ENCODE measurements at regions not wholly inside any gene's neighbourhood (a gene's known extent, or its start where the extent isn't known, plus 50 kb on each side); places are given as distances from the start of the nearest gene placed in this dataset.

DNA sequence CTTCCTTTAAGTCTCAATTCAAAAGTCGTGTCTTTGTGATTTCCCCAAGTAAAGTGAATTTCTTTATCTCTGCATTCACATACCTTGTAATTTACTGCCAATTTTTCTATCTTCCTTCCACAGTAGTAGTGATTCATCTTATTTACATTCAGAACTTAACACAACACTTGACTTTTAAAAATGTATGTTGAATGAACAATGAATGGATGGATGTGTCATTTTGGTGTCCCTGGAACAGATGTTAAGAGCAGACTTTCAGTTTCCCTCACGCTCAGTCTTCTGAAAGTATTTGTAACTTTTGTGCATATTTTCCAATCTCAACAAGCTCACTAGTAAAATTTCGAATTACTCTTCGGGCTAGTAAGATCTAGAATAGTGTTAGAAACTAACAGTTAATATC lies 352.0 kb downstream of the HHIPL2 start:
- DNase-seq, result no peak
- Histone ChIP-seq H3K27me3 (replicated peaks in 1 of 7) (no peaks in the 10 kb centered on the region), H3K36me3 (no peaks in the 10 kb centered on the region), H3K4me3 (no peak overlapping the region), H3K4me1 (no peaks in the 10 kb centered on the region), H3K9me3 (peaks cover 0 to 8% (median 0%) of the 10 kb centered on the region in 8 donors), H3K27ac (no peak overlapping the region)
- intact Hi-C loops (cut with DNase I; ENCODE audit: low total_unique reads), result no loop called here
- 73 to 89% (median 81%) methylated on average over 4 of the region's 4 CpGs for whole genome bisulfite sequencing, 5 donors
- TF ChIP-seq POLR2A (IDR thresholded peaks at IDR 0.05), result no peak

DNA sequence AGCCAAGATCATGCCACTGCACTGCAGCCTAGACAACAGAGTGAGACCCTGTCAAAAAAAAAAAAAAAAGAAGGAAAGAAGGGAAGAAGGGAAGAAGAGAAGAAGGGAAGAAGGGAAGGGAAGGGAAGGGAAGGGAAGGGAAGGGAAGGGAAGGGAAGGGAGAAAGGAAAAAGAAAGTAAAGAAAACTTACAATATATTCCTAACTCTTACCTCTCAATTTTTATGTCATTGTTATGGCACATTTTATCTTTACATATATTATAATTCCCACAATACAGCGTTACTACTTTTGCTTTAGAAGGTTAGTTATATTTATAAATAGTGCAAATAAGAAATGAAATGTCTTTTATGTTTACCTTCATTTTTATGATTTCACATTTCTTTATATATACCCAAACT lies 358.7 kb downstream of the HHIPL2 start:
- peaks cover 0 to 11% (median 0%) of the 10 kb centered on the region in 8 donors for H3K9me3 ChIP-seq
- WGBS, 5 donors, result 0 to 100% (median 76%) methylated on average over 1 of the region's 1 CpG
- H3K4me1 ChIP-seq, result no peaks in the 10 kb centered on the region
- no peak overlapping the region for H3K4me3 ChIP-seq
- H3K27ac ChIP-seq, result no peak overlapping the region
- H3K27me3 ChIP-seq (replicated peaks in 1 of 7), result no peaks in the 10 kb centered on the region
- TF ChIP-seq POLR2A (IDR thresholded peaks at IDR 0.05) (no peak), POLR2AphosphoS5 (IDR thresholded peaks at IDR 0.05) (no peak)
- TF ChIP-seq, protein P1, sequence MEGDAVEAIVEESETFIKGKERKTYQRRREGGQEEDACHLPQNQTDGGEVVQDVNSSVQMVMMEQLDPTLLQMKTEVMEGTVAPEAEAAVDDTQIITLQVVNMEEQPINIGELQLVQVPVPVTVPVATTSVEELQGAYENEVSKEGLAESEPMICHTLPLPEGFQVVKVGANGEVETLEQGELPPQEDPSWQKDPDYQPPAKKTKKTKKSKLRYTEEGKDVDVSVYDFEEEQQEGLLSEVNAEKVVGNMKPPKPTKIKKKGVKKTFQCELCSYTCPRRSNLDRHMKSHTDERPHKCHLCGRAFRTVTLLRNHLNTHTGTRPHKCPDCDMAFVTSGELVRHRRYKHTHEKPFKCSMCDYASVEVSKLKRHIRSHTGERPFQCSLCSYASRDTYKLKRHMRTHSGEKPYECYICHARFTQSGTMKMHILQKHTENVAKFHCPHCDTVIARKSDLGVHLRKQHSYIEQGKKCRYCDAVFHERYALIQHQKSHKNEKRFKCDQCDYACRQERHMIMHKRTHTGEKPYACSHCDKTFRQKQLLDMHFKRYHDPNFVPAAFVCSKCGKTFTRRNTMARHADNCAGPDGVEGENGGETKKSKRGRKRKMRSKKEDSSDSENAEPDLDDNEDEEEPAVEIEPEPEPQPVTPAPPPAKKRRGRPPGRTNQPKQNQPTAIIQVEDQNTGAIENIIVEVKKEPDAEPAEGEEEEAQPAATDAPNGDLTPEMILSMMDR (IDR thresholded peaks at IDR 0.05 in 8 of 11, conservative IDR thresholded peaks at IDR 0.05 in 3 of 11), result no peak
- H3K36me3 ChIP-seq, result no peaks in the 10 kb centered on the region
- DNase-seq, result no peak
- intact Hi-C loops (cut with DNase I; ENCODE audit: low total_unique reads), result no loop called here

DNA sequence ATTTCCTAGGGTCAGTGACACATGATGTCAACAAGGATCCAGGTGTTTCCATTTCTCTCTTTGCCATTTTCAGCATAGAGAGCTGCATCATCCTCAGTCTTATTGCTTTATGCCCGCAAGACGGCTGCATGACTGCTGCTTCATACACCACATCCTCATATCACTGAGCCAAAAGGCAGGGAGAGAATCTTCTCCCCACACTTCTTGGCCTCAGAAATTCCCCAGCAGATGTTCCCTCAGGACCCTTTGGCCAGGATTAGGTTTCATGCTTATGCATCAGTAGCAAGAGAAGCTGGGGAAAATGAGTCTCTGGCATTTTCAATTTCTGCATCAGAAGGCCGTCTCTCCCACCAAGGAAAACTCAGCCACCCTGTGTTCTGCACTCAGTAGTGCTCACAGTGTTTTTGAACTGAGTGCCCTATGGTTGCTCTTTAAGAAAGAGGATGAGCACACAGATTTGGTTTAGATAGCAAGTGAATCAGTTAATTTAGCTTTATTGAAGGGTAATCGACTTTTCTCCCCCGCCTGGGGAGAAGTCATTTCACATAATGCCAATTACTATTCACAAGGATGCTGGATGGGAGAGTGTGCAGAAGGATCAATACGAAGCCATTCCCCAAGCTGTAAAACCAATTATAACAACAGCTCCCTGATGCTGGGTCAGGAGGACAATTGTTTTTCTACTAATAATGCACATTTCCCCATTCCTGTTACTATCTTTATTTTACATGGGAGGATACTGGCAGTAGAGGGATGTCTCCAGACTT lies 360.2 kb downstream of the HHIPL2 start:
- no peak overlapping the region for H3K4me3 ChIP-seq
- no peak for TF ChIP-seq POLR2AphosphoS5 (IDR thresholded peaks at IDR 0.05)
- TF ChIP-seq POLR2A (IDR thresholded peaks at IDR 0.05), result no peak
- TF ChIP-seq, protein P1 (IDR thresholded peaks at IDR 0.05 in 8 of 11, conservative IDR thresholded peaks at IDR 0.05 in 3 of 11), result no peak
- H3K4me1 ChIP-seq, result no peaks in the 10 kb centered on the region
- intact Hi-C loops (cut with DNase I; ENCODE audit: low total_unique reads), result no loop called here
- H3K36me3 ChIP-seq, result no peaks in the 10 kb centered on the region
- WGBS, 5 donors, result 84 to 96% (median 91%) methylated on average over 6 of the region's 6 CpGs
- no peak for DNase-seq
- H3K9me3 ChIP-seq, result peaks cover 0 to 19% (median 3%) of the 10 kb centered on the region in 8 donors
- H3K27me3 ChIP-seq (replicated peaks in 1 of 7), result no peaks in the 10 kb centered on the region
- H3K27ac ChIP-seq, result no peak overlapping the region

DNA sequence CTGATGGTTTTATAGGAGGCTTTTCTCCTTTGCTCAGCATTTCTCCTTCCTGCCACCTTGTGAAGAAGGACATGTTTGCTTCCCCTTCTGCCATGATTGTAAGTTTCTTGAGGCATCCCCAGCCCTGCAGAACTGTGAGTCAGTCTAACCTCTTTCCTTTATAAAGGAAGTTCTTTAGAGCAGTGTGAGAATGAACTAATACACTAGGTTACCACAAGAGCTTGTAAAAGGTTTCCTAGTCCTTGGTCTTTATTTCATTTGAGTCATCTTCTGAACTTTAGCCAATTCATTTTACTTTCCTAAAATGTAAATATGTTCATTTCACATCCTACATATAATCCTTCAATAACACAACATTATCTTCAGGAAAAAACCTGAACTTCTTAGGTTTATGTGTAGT lies 365.3 kb downstream of the HHIPL2 start:
- peaks cover 0 to 17% (median 11%) of the 10 kb centered on the region in 8 donors for H3K9me3 ChIP-seq
- DNase-seq, result no peak
- intact Hi-C loops (cut with DNase I; ENCODE audit: low total_unique reads), result no loop called here
- no peaks in the 10 kb centered on the region for H3K4me1 ChIP-seq
- TF ChIP-seq POLR2AphosphoS5 (IDR thresholded peaks at IDR 0.05) (no peak), POLR2A (IDR thresholded peaks at IDR 0.05) (no peak)
- TF ChIP-seq, protein P1 (IDR thresholded peaks at IDR 0.05 in 8 of 11, conservative IDR thresholded peaks at IDR 0.05 in 3 of 11), result no peak
- no peaks in the 10 kb centered on the region for H3K27me3 ChIP-seq (replicated peaks in 1 of 7)
- no peak overlapping the region for H3K4me3 ChIP-seq
- no peaks in the 10 kb centered on the region for H3K36me3 ChIP-seq
- H3K27ac ChIP-seq, result no peak overlapping the region
